GM10266 (cell line): ENCODE measurements at regions not wholly inside any gene's neighbourhood (a gene's known extent, or its start where the extent isn't known, plus 50 kb on each side); places are given as distances from the start of the nearest gene placed in this dataset.

Experiments used
- DNase-seq: peaks from one replicate; pipeline ENCODE4 v3.0.0; 2012; ENCODE audit errors: extremely low spot score
- CTCF ChIP-seq: IDR thresholded peaks from 2 replicates; pipeline ENCODE4 v1.5.1; 2012; ENCODE audit warnings: mild to moderate bottlenecking, low read depth; ENCODE audit not compliant: control insufficient read depth, insufficient read depth; ENCODE audit errors: missing control alignments

GRCh38 chr12:38156497-38157245 is 159.9 kb upstream of the ALG10B start:
- DNase-seq = no peak

GRCh38 chr12:38157274-38157932 is 159.2 kb upstream of the ALG10B start:
- DNase-seq = no peak
- TF ChIP-seq CTCF = no peak

More at GRCh38 chr12:38156497-38157245, 159.9 kb upstream of the ALG10B start:
- TF ChIP-seq CTCF = no peak

GRCh38 chr12:38157933-38158401 is 158.6 kb upstream of the ALG10B start:
- no peak for TF ChIP-seq CTCF
- no peak for DNase-seq

GRCh38 chr12:38158428-38159091 is 158.0 kb upstream of the ALG10B start:
- TF ChIP-seq CTCF = no peak
- no peak for DNase-seq

- TF ChIP-seq CTCF = no peak
- DNase-seq = no peak
Measured at GRCh38 chr12:38159092-38159551, 157.5 kb upstream of the ALG10B start.

- TF ChIP-seq CTCF = no peak
- DNase-seq = no peak
Measured at GRCh38 chr12:38159591-38160317, 156.8 kb upstream of the ALG10B start.
